ENCODE measurements at regions not wholly inside any gene's neighbourhood (a gene's known extent, or its start where the extent isn't known, plus 50 kb on each side); places are given as distances from the start of the nearest gene placed in this dataset.

DNA sequence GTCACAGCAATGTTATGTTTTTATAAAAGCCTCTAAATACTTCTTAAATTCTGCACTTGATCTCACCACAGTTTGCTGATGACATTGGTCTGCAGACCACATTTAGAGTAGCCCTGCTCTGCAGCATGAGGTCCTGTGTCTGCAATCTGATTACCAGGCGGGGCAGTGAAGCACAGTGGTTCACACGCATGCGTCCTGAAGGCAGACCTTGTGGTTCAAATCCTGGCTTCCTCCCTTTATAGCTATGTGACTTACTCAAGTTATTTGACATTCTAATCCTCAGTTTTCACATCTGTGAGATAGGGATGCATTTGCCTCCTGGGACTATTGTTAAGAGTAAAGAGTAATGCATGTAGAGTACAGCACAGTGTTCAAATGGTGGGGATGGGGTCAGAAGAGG lies 50.3 kb downstream of the BMAL2 start:
- ATAC-seq (no peak), DNase-seq (no peak)
- no peaks in the 10 kb centered on the region for H3K9me3 ChIP-seq (ENCODE audit: control insufficient read depth, low read length, poor library complexity, severe bottlenecking)
- Mint-ChIP-seq H3K36me3 (ENCODE audit: low read depth) (no peaks in the 10 kb centered on the region), H3K4me1 (peaks cover 3% of the 10 kb centered on the region), H3K27ac (no peak overlapping the region), H3K27me3 (peaks cover 5% of the 10 kb centered on the region), H3K4me3 (no peak overlapping the region)

DNA sequence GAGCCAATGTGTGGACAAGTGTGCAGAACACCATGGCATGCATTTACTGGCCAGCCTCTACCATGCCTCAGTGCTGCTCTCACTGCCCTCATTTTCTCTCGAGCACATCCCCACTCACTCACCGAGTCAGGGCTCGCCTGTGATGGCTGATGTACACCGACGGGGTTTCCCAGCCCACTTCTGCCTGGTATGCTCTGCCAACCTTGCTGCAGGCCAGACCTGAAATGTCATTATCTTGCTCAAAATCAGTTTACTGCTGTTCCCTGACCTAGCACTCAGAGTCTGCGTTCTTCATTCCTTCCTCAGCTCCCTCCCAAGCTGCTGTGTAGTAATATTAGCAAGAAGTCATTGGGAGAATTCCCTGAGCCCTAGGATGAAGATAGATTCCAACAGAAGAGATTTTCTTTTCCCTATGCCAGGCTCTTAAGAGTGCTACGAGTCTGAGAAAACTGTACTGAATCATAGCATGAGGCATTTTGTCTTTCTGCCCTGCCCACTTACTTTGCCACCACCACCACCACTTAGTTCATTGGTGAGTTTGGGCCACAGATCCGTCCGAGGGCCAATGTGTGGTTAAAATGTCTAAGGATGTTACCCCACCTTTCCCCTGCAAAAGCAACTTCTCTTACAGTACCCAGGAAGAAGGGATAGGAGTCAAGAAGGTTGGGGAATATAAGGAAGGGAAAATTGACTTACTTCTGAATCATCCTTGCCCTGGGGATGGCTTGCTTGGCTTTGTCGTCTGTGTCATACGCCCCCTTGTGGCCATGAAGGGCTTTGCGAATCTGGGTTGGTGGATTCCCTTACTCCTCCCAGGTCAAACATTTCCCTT lies 51.0 kb downstream of the BMAL2 start:
- Mint-ChIP-seq H3K4me1 (peaks cover 3% of the 10 kb centered on the region), H3K4me3 (no peak overlapping the region), H3K27me3 (peaks cover 5% of the 10 kb centered on the region), H3K36me3 (ENCODE audit: low read depth) (no peaks in the 10 kb centered on the region), H3K27ac (no peak overlapping the region)
- H3K9me3 ChIP-seq (ENCODE audit: control insufficient read depth, low read length, poor library complexity, severe bottlenecking), result no peaks in the 10 kb centered on the region
- ATAC-seq (peak; percentile 61), DNase-seq (peak; percentile 29 to 50 (median 39))

DNA sequence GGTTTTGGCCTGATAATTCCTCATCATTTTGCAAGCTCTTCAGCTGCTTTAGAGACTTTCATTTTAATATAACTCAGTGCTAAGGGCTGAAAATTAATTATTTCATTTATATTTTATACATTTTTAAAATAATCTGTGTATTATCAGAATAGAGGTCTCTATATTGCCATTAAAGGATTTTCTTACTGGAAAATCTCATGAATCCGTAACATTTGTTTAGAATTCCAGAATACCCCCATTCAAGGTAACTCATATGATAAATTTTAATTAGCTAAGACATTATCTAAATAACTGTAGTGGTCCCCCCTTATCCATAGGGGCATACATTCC lies 51.6 kb downstream of the BMAL2 start:
- H3K36me3 Mint-ChIP-seq (ENCODE audit: low read depth), result no peaks in the 10 kb centered on the region
- DNase-seq, result no peak
- no peak overlapping the region for H3K4me3 Mint-ChIP-seq
- peaks cover 5% of the 10 kb centered on the region for H3K27me3 Mint-ChIP-seq
- peaks cover 3% of the 10 kb centered on the region for H3K4me1 Mint-ChIP-seq
- no peak overlapping the region for H3K27ac Mint-ChIP-seq
- H3K9me3 ChIP-seq (ENCODE audit: control insufficient read depth, low read length, poor library complexity, severe bottlenecking), result no peaks in the 10 kb centered on the region
- no peak for ATAC-seq

DNA sequence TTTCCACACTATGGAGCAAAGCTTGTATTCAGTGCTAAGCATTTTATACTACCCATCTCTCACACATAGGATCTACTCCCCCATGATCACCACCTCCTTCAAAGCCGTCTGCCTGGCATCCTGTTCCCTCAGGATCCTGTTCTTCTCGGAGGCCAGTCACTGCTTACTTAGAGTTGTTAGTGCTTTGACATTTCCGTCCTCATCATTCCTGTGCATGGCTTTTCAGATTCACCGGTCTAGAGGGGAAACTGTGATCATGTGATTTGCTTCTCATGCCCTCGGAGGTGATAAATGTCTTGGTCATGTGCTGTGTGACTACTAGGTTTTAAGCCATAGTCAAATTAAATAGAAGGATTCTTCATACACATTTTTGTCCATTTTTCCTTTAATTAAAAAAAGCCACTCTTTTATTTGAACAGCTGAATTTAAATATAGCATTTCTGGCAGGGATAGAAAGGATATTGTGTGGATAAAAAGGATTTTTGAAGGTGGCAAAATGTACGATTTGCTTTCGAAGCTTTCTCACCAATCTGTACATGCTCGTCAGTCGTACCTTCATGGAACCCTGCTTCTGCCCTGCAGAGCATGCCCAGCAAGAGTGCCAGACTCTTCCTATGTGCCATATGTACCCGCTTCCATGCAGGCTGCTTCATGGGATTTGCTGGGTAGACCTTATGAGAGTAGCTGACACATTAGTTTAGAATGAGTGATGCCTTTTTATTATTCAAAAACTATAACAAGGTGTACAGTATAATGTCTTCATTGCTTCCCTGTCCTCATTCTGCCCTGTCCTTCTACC lies 53.3 kb downstream of the BMAL2 start:
- Mint-ChIP-seq H3K4me3 (no peak overlapping the region), H3K27ac (no peak overlapping the region), H3K4me1 (peaks cover 3% of the 10 kb centered on the region), H3K27me3 (peaks cover 5% of the 10 kb centered on the region), H3K36me3 (ENCODE audit: low read depth) (no peaks in the 10 kb centered on the region)
- H3K9me3 ChIP-seq (ENCODE audit: control insufficient read depth, low read length, poor library complexity, severe bottlenecking), result no peaks in the 10 kb centered on the region
- ATAC-seq (no peak), DNase-seq (no peak)

DNA sequence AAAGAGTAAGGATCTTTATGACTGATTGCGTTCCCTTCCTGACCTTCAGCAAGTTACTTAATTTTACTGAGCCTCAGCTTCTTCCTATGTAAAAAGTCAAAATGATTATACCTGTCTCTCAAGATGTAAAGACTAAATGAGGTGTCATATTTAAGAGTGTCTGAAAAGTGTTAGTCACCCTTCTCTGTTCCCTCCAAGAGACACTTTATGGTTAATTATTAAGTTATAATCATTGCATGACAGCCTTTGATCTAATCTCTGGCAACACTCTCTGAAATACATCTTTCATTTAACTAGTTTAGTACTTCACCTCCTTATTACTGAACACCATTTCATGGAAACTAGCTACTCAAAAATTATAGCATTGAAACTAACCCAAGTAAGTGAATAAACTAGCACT lies 54.8 kb downstream of the BMAL2 start:
- Mint-ChIP-seq H3K27ac (no peak overlapping the region), H3K4me3 (no peak overlapping the region), H3K27me3 (peaks cover 5% of the 10 kb centered on the region), H3K36me3 (ENCODE audit: low read depth) (no peaks in the 10 kb centered on the region), H3K4me1 (peaks cover 3% of the 10 kb centered on the region)
- no peak for ATAC-seq
- no peaks in the 10 kb centered on the region for H3K9me3 ChIP-seq (ENCODE audit: control insufficient read depth, low read length, poor library complexity, severe bottlenecking)
- DNase-seq, result no peak

DNA sequence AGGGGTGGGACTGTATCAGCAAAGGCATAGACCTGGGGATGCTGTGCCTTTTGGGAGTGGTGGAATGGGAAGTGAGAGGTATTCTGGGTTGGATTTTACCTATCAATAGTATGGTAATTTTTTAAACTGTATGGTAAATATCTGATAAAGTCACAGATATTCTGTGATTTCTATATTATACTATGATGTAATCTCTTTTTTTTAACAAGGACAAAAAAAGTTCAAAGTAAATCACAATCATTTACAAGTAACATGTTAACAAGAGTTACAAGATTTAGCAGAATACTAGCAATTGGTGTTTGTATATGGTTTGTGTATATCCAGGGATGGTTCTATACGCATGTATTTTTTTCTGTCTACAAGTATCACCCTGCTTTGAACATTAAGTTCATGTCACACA lies 56.0 kb downstream of the BMAL2 start:
- no peak overlapping the region for H3K27ac Mint-ChIP-seq
- peaks cover 12% of the 10 kb centered on the region for H3K27me3 Mint-ChIP-seq
- H3K36me3 Mint-ChIP-seq (ENCODE audit: low read depth), result peaks cover 3% of the 10 kb centered on the region
- DNase-seq (no peak), ATAC-seq (no peak)
- H3K9me3 ChIP-seq (ENCODE audit: control insufficient read depth, low read length, poor library complexity, severe bottlenecking), result no peaks in the 10 kb centered on the region
- no peak overlapping the region for H3K4me3 Mint-ChIP-seq
- no peaks in the 10 kb centered on the region for H3K4me1 Mint-ChIP-seq

DNA sequence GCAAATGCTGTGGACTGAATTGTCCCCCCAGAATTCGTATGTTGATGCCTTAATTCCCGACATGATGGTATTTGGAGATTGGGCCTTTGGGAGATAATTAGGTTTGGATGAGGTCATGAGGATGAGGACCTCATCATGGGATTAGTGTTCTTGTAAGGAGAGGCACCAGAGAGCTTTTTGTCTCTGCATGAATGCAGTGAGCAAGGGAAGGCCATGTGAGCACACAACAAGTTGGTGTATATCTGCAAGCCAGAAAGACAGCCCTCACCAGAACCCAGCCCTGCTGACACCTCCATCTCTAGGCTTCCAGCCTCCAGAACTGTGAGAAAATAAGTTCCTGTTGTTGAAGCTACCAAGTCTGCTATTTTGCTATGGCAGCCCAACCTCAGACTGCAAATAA lies 51.9 kb upstream of the SMCO2 start:
- ATAC-seq, result no peak
- peaks cover 3% of the 10 kb centered on the region for H3K36me3 Mint-ChIP-seq (ENCODE audit: low read depth)

GRCh38 chr12:27396216-27396815 lies 50.2 kb upstream of the SMCO2 start:
- Mint-ChIP-seq H3K27me3 (peaks cover 13% of the 10 kb centered on the region), H3K27ac (no peak overlapping the region), H3K4me3 (no peak overlapping the region), H3K4me1 (no peaks in the 10 kb centered on the region), H3K36me3 (ENCODE audit: low read depth) (peaks cover 3% of the 10 kb centered on the region)
- ATAC-seq (no peak), DNase-seq (no peak)
- H3K9me3 ChIP-seq (ENCODE audit: control insufficient read depth, low read length, poor library complexity, severe bottlenecking), result no peaks in the 10 kb centered on the region

More for the DNA sequence above, 51.9 kb upstream of the SMCO2 start:
- no peaks in the 10 kb centered on the region for H3K9me3 ChIP-seq (ENCODE audit: control insufficient read depth, low read length, poor library complexity, severe bottlenecking)
- Mint-ChIP-seq H3K27ac (no peak overlapping the region), H3K4me1 (no peaks in the 10 kb centered on the region), H3K27me3 (peaks cover 13% of the 10 kb centered on the region), H3K4me3 (no peak overlapping the region)
- no peak for DNase-seq

Measured in T-helper 17 cell (primary cell).